K562 (cell line): ENCODE measurements at regions not wholly inside any gene's neighbourhood (a gene's known extent, or its start where the extent isn't known, plus 50 kb on each side); places are given as distances from the start of the nearest gene placed in this dataset.

Source experiments
- CEBPZ ChIP-seq: fragments of 150-350 bp; IDR thresholded peaks from 2 replicates; pipeline ENCODE4 v1.6.1; 2014; ENCODE audit warnings: low read depth, mild to moderate bottlenecking, low read length, borderline replicate concordance
- CTCF ChIP-seq, 3 experiments: IDR thresholded peaks in 2 of 3; conservative IDR thresholded peaks in 1 of 3; 2 replicates each; pipeline ENCODE4 v1.5.1; 2011 to 2012; ENCODE audit warnings: low read length in 3 of 3, mild to moderate bottlenecking in 3 of 3, control low read depth in 2 of 3, improper control_type of control experiment in 1 of 3, inconsistent platforms in 1 of 3, low read depth in 1 of 3, mixed read lengths in 1 of 3, moderate library complexity in 1 of 3; ENCODE audit not compliant: insufficient read depth in 2 of 3
- DDX20 ChIP-seq: fragments of 450-650 bp; IDR thresholded peaks from 2 replicates; pipeline ENCODE4 v1.6.1; 2016; ENCODE audit warnings: missing genetic modification characterization, low read depth, mild to moderate bottlenecking, missing compliant biosample characterization, moderate library complexity
- EZH2 ChIP-seq: IDR thresholded peaks from 2 replicates; pipeline ENCODE4 v1.6.1; 2012; ENCODE audit warnings: low read depth, mild to moderate bottlenecking, inconsistent platforms, low read length, borderline replicate concordance
- MAX ChIP-seq: sonication (generic); formaldehyde crosslinking; IDR thresholded peaks from 2 replicates; pipeline ENCODE4 v1.9.0; 2022; ENCODE audit warnings: mild to moderate bottlenecking, missing genetic modification reagents
- POLR2AphosphoS5 ChIP-seq: IDR thresholded peaks from 2 replicates; pipeline ENCODE4 v1.6.1; 2011; ENCODE audit warnings: mild to moderate bottlenecking, low read depth, low read length, moderate library complexity; ENCODE audit not compliant: control insufficient read depth, insufficient read depth
- SREBF1 ChIP-seq: fragments of 150-350 bp; IDR thresholded peaks from 2 replicates; pipeline ENCODE4 v1.6.1; 2014; ENCODE audit warnings: antibody characterized with exemption, low read depth, low read length, borderline replicate concordance
- TFAM ChIP-seq: fragments of 250-450 bp; sonication (Bioruptor Pico); conservative IDR thresholded peaks from 2 replicates; pipeline ENCODE4 v1.5.0; 2021; ENCODE audit warnings: mild to moderate bottlenecking, moderate library complexity

- TF ChIP-seq POLR2AphosphoS5, result no peak
- TF ChIP-seq CTCF (IDR thresholded peaks at IDR 0.05 in 2 of 3, conservative IDR thresholded peaks at IDR 0.05 in 1 of 3; ENCODE audit: insufficient read depth in 2 of 3, low read depth in 1 of 3, low read length in 3 of 3), result no peak
- TF ChIP-seq EZH2, result no peak
- no peak for TF ChIP-seq SREBF1
- TF ChIP-seq CEBPZ, result no peak
- no peak for TF ChIP-seq TFAM (CRISPR knock-in tag)
- TF ChIP-seq DDX20 (tag), result no peak
- no peak for TF ChIP-seq MAX (CRISPR knock-in tag)
Observed at GRCh38 chr12:116395396-116395795, 117.9 kb upstream of the MED13L start.
